Stomach (tissue), 8 donors: ENCODE measurements at regions not wholly inside any gene's neighbourhood (a gene's known extent, or its start where the extent isn't known, plus 50 kb on each side); places are given as distances from the start of the nearest gene placed in this dataset.
A peak's percentile ranks its signal among the peaks of the same experiment; 100 is the strongest.

Source experiments
- DNase-seq, 2 donors: peaks; one replicate each; pipeline versions ENCODE4 v3.0.0 to v3.0.0-alpha.2; 2013 to 2019
- H3K27ac ChIP-seq, 5 donors: fragments of 200-600 bp in 4 of 5; sonication (generic) in 4 of 5; one replicate each; pipeline ENCODE4 v1.5.1; 2013 to 2019; ENCODE audit warnings: mild to moderate bottlenecking in 1 of 5, moderate library complexity in 1 of 5
- H3K27me3 ChIP-seq, 3 donors: fragments of 200-600 bp; sonication (generic); one replicate each; pipeline ENCODE4 v1.5.1; 2017 to 2019; ENCODE audit warnings: mixed run types in 1 of 3
- H3K36me3 ChIP-seq, 4 donors: fragments of 200-600 bp; sonication (generic); 1 replicate in 3 of 4; 2 replicates in 1 of 4; pipeline ENCODE4 v1.5.1; 2016 to 2019
- H3K4me1 ChIP-seq, 4 donors: fragments of 200-600 bp; sonication (generic); one replicate each; pipeline ENCODE4 v1.5.1; 2016 to 2019
- H3K4me3 ChIP-seq, 4 donors: fragments of 200-600 bp; sonication (generic) in 3 of 4; one replicate each; pipeline ENCODE4 v1.5.1; 2016 to 2019; ENCODE audit warnings: mild to moderate bottlenecking in 1 of 4
- H3K9me3 ChIP-seq, 4 donors: fragments of 200-600 bp; sonication (generic); one replicate each; pipeline ENCODE4 v1.5.1; 2016 to 2019
- EP300 ChIP-seq: sonication (generic); formaldehyde crosslinking; IDR thresholded peaks from one replicate; pipeline ENCODE4 v1.6.1; 2017; ENCODE audit warnings: antibody characterized with exemption
- POLR2A ChIP-seq, 4 donors: fragments of 450-650 bp; IDR thresholded peaks; one replicate each; pipeline ENCODE4 v1.6.1; 2016; ENCODE audit warnings: antibody characterized with exemption in 4 of 4, control low read depth in 2 of 4, mild to moderate bottlenecking in 1 of 4, moderate library complexity in 1 of 4
- POLR2AphosphoS5 ChIP-seq, 3 donors: sonication (generic); formaldehyde crosslinking; IDR thresholded peaks; one replicate each; pipeline ENCODE4 v1.6.1; 2016; ENCODE audit warnings: antibody characterized with exemption in 3 of 3
- WGBS, 5 donors: extraction: QIAGEN DNeasy Blood & Tissue Kit in 3 of 5; methylation state at CpG; one replicate each; pipeline versions ENCODE4 v1.1.5 to v1.1.7; 2013 to 2018; 5-methylcytosine and 5-hydroxymethylcytosine counted together
- intact Hi-C: fragments of 100-400 bp; cut with DNase I; formaldehyde crosslinking; loops from one replicate; pipeline ENCODE4 v1.15.1; 2023; ENCODE audit warnings: low total_unique reads
- TF ChIP-seq, protein P1 (sequence below), 7 experiments: fragments of 450-650 bp in 4 of 7; fragments of 200-600 bp in 3 of 7; sonication (generic) in 3 of 7; IDR thresholded peaks; one replicate each; pipeline ENCODE4 v1.5.1; 2016 to 2019; ENCODE audit warnings: antibody characterized with exemption in 7 of 7, control low read depth in 2 of 7, mild to moderate bottlenecking in 1 of 7
- donor health status: healthy with polysubstance abuse.
- donor health status: Bipolar disorder and iron deficiency.
- donor health status: healthy.

DNA sequence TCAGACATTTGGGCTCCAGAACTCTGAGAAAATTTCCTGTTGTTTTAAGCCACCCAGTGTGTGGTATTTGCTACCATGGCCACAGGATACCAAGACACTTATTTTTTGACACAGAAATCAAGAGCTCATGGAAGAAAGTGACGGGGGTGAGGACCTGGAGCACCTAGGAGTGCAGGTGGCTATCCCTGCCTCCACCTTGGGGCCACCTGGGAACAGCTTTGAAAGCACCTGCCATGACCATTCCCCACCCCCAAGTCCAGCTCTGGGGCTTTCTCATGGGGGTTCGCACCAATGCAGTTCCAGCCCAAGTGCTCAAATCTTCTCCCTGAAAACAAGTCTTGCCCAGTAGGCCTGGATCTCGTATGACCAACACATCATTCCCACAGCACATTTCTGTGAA, 214.9 kb upstream of the IRX1 start:
- Histone ChIP-seq H3K36me3 (no peaks in the 10 kb centered on the region), H3K27me3 (peaks cover 0 to under 1% (median 0%) of the 10 kb centered on the region in 3 donors), H3K4me1 (no peaks in the 10 kb centered on the region), H3K4me3 (no peak overlapping the region), H3K27ac (no peak overlapping the region), H3K9me3 (peaks cover 0 to 9% (median 0%) of the 10 kb centered on the region in 4 donors)
- no peak for TF ChIP-seq POLR2AphosphoS5 (IDR thresholded peaks at IDR 0.05)
- TF ChIP-seq EP300 = no peak
- TF ChIP-seq, protein P1, sequence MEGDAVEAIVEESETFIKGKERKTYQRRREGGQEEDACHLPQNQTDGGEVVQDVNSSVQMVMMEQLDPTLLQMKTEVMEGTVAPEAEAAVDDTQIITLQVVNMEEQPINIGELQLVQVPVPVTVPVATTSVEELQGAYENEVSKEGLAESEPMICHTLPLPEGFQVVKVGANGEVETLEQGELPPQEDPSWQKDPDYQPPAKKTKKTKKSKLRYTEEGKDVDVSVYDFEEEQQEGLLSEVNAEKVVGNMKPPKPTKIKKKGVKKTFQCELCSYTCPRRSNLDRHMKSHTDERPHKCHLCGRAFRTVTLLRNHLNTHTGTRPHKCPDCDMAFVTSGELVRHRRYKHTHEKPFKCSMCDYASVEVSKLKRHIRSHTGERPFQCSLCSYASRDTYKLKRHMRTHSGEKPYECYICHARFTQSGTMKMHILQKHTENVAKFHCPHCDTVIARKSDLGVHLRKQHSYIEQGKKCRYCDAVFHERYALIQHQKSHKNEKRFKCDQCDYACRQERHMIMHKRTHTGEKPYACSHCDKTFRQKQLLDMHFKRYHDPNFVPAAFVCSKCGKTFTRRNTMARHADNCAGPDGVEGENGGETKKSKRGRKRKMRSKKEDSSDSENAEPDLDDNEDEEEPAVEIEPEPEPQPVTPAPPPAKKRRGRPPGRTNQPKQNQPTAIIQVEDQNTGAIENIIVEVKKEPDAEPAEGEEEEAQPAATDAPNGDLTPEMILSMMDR (IDR thresholded peaks at IDR 0.05) = no peak
- TF ChIP-seq POLR2A (IDR thresholded peaks at IDR 0.05) = no peak
- intact Hi-C loops = no loop called here
- WGBS, 5 donors = 77 to 88% (median 85%) methylated on average over 3 of the region's 3 CpGs
- DNase-seq = no peak

DNA sequence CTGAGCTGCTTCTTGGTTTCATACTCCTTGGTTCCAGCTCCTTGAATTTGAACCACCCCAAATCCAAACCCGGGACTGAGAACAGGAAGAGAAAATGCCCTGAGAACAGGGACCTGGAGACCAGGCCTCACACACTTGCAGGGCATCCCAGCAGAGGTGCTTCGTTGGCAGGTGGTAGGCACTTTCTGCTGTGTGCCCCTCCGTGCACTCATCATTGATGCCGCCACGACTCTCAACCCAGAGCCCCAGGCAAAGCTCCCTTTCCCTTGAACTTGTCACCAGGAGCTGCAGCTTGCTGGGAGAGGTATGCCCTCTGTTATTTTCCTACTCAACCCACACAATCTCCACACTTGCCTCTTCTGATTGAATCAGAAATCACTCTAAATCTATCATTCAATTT, 217.8 kb upstream of the IRX1 start:
- Histone ChIP-seq H3K36me3 (no peaks in the 10 kb centered on the region), H3K9me3 (peaks cover 0 to 21% (median 11%) of the 10 kb centered on the region in 4 donors), H3K27ac (no peak overlapping the region), H3K4me1 (no peaks in the 10 kb centered on the region), H3K4me3 (no peak overlapping the region), H3K27me3 (no peaks in the 10 kb centered on the region)
- no peak for TF ChIP-seq POLR2AphosphoS5 (IDR thresholded peaks at IDR 0.05)
- TF ChIP-seq POLR2A (IDR thresholded peaks at IDR 0.05) = no peak
- TF ChIP-seq, protein P1 (IDR thresholded peaks at IDR 0.05) = no peak
- no peak for TF ChIP-seq EP300
- DNase-seq = peak in 1 of 2 donors; percentile 18
- intact Hi-C loops = no loop called here
- WGBS, 5 donors = 82 to 85% (median 83%) methylated on average over 5 of the region's 5 CpGs

DNA sequence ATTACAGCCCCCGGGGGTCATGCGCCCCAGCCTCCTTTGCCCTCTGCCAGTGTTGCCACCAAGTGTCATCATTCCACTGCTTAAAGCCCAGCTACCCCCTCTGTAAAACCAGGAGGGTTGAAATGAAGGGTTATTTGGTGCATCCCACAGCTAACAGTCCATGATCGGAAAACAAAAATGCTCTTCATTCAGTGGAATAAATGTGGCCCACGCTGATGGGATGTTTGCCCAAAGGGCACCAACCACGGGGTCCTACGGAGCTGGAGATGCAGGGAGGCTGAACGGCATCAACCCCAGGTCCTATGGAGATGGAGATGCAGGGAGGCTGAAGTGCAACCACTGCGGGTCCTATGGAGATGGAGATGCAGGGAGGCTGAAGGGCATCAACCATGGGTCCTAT, 218.5 kb upstream of the IRX1 start:
- peaks cover 0 to 27% (median 17%) of the 10 kb centered on the region in 4 donors for H3K9me3 ChIP-seq
- no peaks in the 10 kb centered on the region for H3K4me1 ChIP-seq
- H3K27me3 ChIP-seq = no peaks in the 10 kb centered on the region
- WGBS, 5 donors = 80 to 91% (median 90%) methylated on average over 8 of the region's 8 CpGs
- H3K4me3 ChIP-seq = no peak overlapping the region
- intact Hi-C loops = no loop called here
- TF ChIP-seq POLR2AphosphoS5 (IDR thresholded peaks at IDR 0.05) = no peak
- TF ChIP-seq, protein P1 (IDR thresholded peaks at IDR 0.05) = no peak
- no peak for TF ChIP-seq EP300
- no peak for TF ChIP-seq POLR2A (IDR thresholded peaks at IDR 0.05)
- no peaks in the 10 kb centered on the region for H3K36me3 ChIP-seq
- no peak overlapping the region for H3K27ac ChIP-seq
- no peak for DNase-seq

DNA sequence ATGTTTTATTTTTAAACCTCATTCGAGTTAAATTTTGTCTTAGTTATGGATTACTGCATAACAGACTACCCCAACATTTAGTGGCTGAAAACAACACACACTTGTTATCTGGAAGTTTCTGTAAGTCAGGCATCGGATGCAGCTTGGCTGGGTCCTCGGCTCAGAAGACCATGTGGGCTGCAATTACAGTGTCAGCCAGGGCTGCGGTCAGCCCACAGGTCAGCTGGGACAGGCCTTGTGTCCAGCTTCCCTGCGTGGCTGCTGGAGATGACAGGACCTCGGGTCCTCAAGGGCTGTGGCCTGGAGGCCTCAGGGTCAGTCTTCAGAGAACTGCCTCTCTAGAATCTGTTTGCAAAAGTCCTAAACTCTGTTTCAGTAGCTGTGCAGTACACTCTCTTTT, 219.0 kb upstream of the IRX1 start:
- no peaks in the 10 kb centered on the region for H3K27me3 ChIP-seq
- WGBS, 5 donors = 66 to 72% (median 69%) methylated on average over 6 of the region's 6 CpGs
- H3K4me3 ChIP-seq = no peak overlapping the region
- no peak for TF ChIP-seq EP300
- no peak for TF ChIP-seq POLR2A (IDR thresholded peaks at IDR 0.05)
- TF ChIP-seq, protein P1 (IDR thresholded peaks at IDR 0.05) = no peak
- no peak for TF ChIP-seq POLR2AphosphoS5 (IDR thresholded peaks at IDR 0.05)
- no peak overlapping the region for H3K27ac ChIP-seq
- peak in 1 of 2 donors; percentile 15 for DNase-seq
- H3K4me1 ChIP-seq = no peaks in the 10 kb centered on the region
- no peaks in the 10 kb centered on the region for H3K36me3 ChIP-seq
- intact Hi-C loops = no loop called here
- peaks cover 0 to 32% (median 23%) of the 10 kb centered on the region in 4 donors for H3K9me3 ChIP-seq
